GM12872 (cell line): ENCODE measurements at regions not wholly inside any gene's neighbourhood (a gene's known extent, or its start where the extent isn't known, plus 50 kb on each side); places are given as distances from the start of the nearest gene placed in this dataset.

Source experiments
- TF ChIP-seq, protein P1 (sequence below): IDR thresholded peaks from 3 replicates; pipeline ENCODE4 v1.5.1; 2011; ENCODE audit warnings: low read depth, mild to moderate bottlenecking, low read length, moderate library complexity; ENCODE audit not compliant: insufficient read depth

DNA sequence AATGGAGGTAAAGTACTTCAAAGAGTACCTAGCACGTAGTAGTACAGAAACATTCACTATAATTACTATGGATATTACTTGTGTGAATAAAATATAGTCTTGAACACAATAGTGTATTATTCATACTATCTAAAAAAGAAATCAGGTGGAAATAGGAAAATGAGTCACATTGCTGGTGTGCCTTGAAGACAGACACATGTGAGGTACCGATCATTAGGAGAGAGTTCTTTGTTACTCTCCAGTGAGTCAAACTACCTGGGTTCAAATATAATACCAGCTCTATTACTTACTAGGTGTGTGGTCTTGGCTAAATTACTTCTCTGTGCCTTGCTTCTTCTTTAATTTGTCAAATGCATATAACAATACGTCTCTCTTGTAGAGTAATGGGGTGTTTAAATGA is 50.8 kb upstream of the BEND6 start:
- TF ChIP-seq, protein P1, sequence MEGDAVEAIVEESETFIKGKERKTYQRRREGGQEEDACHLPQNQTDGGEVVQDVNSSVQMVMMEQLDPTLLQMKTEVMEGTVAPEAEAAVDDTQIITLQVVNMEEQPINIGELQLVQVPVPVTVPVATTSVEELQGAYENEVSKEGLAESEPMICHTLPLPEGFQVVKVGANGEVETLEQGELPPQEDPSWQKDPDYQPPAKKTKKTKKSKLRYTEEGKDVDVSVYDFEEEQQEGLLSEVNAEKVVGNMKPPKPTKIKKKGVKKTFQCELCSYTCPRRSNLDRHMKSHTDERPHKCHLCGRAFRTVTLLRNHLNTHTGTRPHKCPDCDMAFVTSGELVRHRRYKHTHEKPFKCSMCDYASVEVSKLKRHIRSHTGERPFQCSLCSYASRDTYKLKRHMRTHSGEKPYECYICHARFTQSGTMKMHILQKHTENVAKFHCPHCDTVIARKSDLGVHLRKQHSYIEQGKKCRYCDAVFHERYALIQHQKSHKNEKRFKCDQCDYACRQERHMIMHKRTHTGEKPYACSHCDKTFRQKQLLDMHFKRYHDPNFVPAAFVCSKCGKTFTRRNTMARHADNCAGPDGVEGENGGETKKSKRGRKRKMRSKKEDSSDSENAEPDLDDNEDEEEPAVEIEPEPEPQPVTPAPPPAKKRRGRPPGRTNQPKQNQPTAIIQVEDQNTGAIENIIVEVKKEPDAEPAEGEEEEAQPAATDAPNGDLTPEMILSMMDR: no peak

DNA sequence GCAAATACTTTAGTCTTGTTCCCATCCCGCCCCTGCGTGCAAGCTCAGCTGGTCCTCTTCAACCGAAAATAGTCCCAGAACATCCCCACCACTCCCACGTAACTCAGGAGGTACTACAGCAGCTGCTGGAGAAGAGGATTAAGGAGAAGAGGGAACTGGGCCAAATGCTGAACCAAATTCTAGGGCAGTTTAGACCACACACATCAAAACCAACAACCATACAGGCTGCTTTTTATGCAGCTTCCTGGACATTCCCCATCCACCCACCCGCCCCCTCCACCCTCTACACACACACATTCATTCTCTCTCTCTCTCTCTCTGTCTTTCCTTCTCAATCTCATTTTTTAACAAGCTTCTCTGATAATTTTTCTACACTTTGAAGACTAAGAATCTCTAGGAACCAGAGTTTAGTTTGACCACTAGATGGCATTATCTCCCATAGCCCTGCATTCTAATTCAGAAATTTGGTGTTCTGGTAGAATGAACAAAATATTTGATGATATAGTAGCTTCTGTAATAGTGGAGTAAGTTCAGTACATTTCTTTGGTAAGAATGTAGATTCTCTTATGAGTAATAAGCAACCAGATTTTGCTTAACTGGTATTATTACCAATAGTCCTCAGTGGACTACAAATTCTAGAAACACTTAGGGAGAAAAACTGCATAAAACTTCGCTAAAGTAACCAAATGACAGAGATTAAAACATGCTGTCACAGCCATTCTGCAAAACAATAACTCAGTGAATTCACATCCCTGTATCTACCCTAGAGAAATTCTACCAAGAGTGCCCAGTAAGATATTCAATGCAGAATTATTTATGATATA is 52.1 kb upstream of the BEND6 start:
- TF ChIP-seq, protein P1: peak; percentile 52; the same call in 2 of the 3 replicates

DNA sequence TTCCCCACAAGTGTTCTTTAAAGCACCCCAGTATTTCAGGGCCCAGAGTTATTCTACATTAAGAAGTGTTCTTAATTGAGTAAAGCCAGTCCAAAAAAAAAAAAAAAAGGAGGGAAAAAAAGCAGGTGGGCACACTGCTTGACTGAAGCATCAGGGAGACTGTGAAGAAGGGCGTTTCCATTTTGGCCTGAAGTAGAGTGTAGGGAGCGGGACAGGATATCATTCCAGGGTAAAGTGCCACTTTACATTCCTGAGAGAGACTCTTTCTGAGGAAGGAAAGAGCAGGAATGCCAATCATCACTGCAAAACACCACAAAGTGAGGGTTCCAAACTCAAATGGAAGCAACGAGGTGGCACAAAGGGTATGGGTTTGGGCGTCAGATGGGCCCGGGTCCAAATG is 54.1 kb upstream of the BEND6 start:
- TF ChIP-seq, protein P1: no peak

DNA sequence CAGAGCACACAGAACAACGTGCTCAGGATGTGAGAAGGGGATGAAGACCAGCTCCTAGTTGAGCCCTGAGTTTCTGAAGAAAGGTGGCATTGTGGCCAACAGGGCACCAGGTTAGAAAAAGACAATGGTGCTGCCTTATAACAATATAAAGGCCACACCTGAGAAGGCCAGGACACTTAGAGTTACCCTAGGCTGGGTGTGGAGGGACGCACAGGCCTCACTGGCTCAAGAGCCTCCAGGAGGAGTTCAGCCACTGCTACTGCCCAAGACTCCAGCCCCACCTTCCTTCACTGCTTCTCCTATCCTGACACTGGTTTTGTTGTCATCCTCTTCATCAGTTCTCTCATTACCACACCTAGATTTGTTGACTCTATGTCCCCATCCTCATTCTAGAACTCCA is 55.2 kb upstream of the BEND6 start:
- TF ChIP-seq, protein P1: no peak

DNA sequence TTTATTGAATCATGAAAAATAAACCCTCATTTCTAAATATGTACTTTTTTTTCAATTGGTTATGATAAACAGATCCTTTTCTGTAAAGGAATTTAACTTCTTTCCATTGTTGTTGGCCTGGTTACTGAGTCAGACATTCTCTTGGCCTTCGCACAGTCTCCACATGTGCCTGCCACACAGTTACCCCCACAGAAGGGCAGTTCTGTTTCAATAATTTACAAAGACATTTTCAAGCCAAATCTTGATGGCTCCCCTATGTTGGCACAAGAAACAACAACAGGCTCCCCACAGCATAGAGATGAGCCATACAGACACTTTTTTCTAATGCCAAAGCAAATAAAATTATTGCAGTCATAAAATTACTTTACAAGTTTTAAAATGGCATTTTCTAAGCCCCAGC is 55.6 kb upstream of the BEND6 start:
- TF ChIP-seq, protein P1: no peak

DNA sequence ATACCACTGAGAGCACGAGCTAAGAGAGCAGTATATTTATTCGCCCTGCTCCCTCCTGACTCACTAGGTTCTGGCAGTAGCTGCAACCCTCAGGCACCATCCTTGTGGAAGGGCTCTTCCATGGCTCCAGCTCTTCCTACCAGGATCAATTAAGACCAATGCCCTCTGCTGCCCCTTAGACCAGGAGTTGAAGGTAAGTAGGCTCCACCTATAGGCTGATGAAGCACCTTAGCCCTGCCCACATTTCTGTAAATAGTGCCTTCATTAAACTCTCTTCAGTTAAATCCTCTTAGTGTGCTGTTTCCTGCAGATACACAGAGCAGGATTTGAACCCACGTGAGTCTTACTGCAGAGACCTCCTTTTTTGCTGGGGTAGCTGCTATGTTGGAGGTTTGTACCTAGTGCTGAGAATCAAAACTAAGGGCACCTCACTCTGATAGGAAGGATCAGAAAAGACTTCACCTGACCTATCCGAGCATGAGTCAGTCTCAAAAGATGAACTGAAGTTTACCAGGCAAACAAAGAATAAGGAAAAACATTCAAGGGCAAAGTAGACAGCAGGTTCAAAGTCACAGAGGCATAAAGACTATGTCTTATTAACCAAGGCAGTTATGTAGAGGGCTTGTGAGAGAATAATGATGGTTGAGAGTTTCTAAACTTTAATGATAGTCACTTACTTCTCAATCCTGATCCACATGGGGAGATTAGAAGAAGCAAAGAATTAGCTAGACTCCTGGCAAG is 56.9 kb upstream of the BEND6 start:
- TF ChIP-seq, protein P1: no peak

DNA sequence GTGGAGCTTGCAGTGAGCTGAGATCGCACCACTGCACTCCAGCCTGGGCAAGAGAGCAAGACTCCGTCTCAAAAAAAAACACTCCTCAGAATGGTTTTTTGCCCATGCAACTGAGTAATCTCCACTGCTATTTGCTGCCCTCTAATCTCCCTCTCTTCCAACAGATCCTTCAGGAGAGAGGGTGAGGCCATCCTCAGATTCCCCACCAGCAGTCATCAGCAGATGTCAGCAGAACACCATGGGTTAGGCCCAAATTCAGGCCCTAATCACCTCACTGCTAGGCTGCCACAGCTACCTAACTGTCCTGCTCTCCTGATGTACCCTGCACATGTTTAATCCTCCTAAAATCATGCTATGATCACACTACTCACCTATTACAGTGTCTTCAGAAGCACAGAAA is 63.2 kb upstream of the BEND6 start:
- TF ChIP-seq, protein P1: 0 out of 3 replicates have a peak, but pooled peaks have one; percentile 27
